GM19324 (cell line): ENCODE measurements at regions not wholly inside any gene's neighbourhood (a gene's known extent, or its start where the extent isn't known, plus 50 kb on each side); places are given as distances from the start of the nearest gene placed in this dataset.
"Not testable (repeated sequence)": the region's sequence is repeated elsewhere in the genome, so short reads cannot be mapped to it uniquely, and the experiment has no call there.

Source experiments
- ATAC-seq: cut with Tn5 transposase; IDR thresholded peaks from one replicate; pipeline ENCODE4 v1.9.1; 2021; ENCODE audit warnings: mild to moderate bottlenecking, moderate library complexity; ENCODE audit not compliant: unreplicated experiment, low FRiP score

GRCh38 chr2:117607202-117607601, 207.3 kb upstream of the DDX18 start:
- ATAC-seq: no peak

- ATAC-seq: no peak
Observed at GRCh38 chr2:117613101-117613500, 201.4 kb upstream of the DDX18 start.

- ATAC-seq: no peak
Observed at GRCh38 chr2:117614296-117614695, 200.2 kb upstream of the DDX18 start.

- ATAC-seq: no peak
Observed at GRCh38 chr2:117614823-117615534, 199.5 kb upstream of the DDX18 start.

- no peak for ATAC-seq
Observed at GRCh38 chr2:117618607-117619006, 195.9 kb upstream of the DDX18 start.

- no peak for ATAC-seq
Observed at GRCh38 chr2:117621326-117621725, 193.2 kb upstream of the DDX18 start.

- not testable (repeated sequence) for ATAC-seq
Observed at GRCh38 chr2:117623175-117623574, 191.3 kb upstream of the DDX18 start.

- no peak for ATAC-seq
Observed at GRCh38 chr2:117631152-117631945, 183.1 kb upstream of the DDX18 start.

- ATAC-seq: no peak
Observed at GRCh38 chr2:117635481-117635880, 179.0 kb upstream of the DDX18 start.

- ATAC-seq: no peak
Observed at GRCh38 chr2:117639401-117639800, 175.1 kb upstream of the DDX18 start.

- ATAC-seq: no peak
Observed at GRCh38 chr2:117644403-117644802, 170.1 kb upstream of the DDX18 start.

- no peak for ATAC-seq
Observed at GRCh38 chr2:117645458-117645857, 169.0 kb upstream of the DDX18 start.

GRCh38 chr2:117646099-117646498, 168.4 kb upstream of the DDX18 start:
- no peak for ATAC-seq

GRCh38 chr2:117646872-117647271, 167.6 kb upstream of the DDX18 start:
- ATAC-seq: no peak

GRCh38 chr2:117656546-117656945, 157.9 kb upstream of the DDX18 start:
- ATAC-seq: no peak

GRCh38 chr2:117661619-117662018, 152.9 kb upstream of the DDX18 start:
- ATAC-seq: no peak

GRCh38 chr2:117674172-117674571, 140.3 kb upstream of the DDX18 start:
- ATAC-seq: no peak

- ATAC-seq: no peak
Observed at GRCh38 chr2:117679952-117680351, 134.5 kb upstream of the DDX18 start.

GRCh38 chr2:117684919-117685318, 129.6 kb upstream of the DDX18 start:
- no peak for ATAC-seq

- peak; percentile 100 for ATAC-seq
Observed at GRCh38 chr2:117686699-117687098, 127.8 kb upstream of the DDX18 start.

- no peak for ATAC-seq
Observed at GRCh38 chr2:117691595-117691994, 122.9 kb upstream of the DDX18 start.
